ENCODE measurements at regions not wholly inside any gene's neighbourhood (a gene's known extent, or its start where the extent isn't known, plus 50 kb on each side); places are given as distances from the start of the nearest gene placed in this dataset.

GRCh38 chr12:78712834-78713481, 151.6 kb upstream of the SYT1 start:
- no peak for TF ChIP-seq CTCF (IDR thresholded peaks at IDR 0.05)
- no peak for TF ChIP-seq POLR2AphosphoS5 (IDR thresholded peaks at IDR 0.05)
- no peak for TF ChIP-seq POLR2A (IDR thresholded peaks at IDR 0.05)
- no peak for TF ChIP-seq EP300 (IDR thresholded peaks at IDR 0.05)
